K562 (cell line): ENCODE measurements at regions not wholly inside any gene's neighbourhood (a gene's known extent, or its start where the extent isn't known, plus 50 kb on each side); places are given as distances from the start of the nearest gene placed in this dataset.

ENCODE experiments used
- ATAC-seq: fragments of 200-7000 bp; cut with Tn5 transposase; 3 replicates; pipeline ENCODE4 v1.9.1; 2020; ENCODE audit warnings: moderate library complexity
- BruUV-seq: library from RNA; stranded (reverse); fragments of 400-500 nt; replicated peaks from 2 replicates; lab custom pipeline; 2021; lab: Mats Ljungman, UMichigan
- CTCF ChIA-PET: fragments of 300-600 bp; formaldehyde crosslinking; extraction: SDS; loops from one replicate; lab custom pipeline; 2021; ENCODE audit warnings: low intra/inter-chr PET ratio; lab: Yijun Ruan, JAX
- POLR2A ChIA-PET: fragments of 300-600, 350-650 bp; sonication (Branson Sonifier 250); formaldehyde crosslinking; extraction: SDS; loops from one replicate; lab custom pipeline; 2021; ENCODE audit warnings: antibody characterized with exemption, inconsistent platforms; lab: Yijun Ruan, JAX
- DNase-seq, 4 experiments: peaks; one replicate each; pipeline versions ENCODE4 v3.0.0 to v3.0.0-alpha.2; 2011 to 2018; ENCODE audit warnings: low spot score in 3 of 4, mixed read lengths in 3 of 4; ENCODE audit errors: extremely low read depth in 1 of 4
- FAIRE-seq: peaks from 2 replicates; lab custom pipeline; 2011; peaks lifted over from hg19 to GRCh38; lab: Jason Lieb, UNC
- H2AFZ ChIP-seq: 2 replicates; pipeline ENCODE4 v1.6.0; 2011; ENCODE audit warnings: low read depth, low read length, control low read depth, inconsistent platforms
- H3K27ac ChIP-seq: fragments of 200-600 bp; 3 replicates; pipeline ENCODE4 v1.8.0; 2011; ENCODE audit warnings: low read depth, mild to moderate bottlenecking, control low read depth, inconsistent platforms, low read length, moderate library complexity, mixed read lengths; ENCODE audit errors: extremely low read depth
- H3K27me3 ChIP-seq, 2 experiments: fragments of 300-600 bp in 1 of 2; 2 replicates in 1 of 2; 3 replicates in 1 of 2; pipeline versions ENCODE4 v1.6.0 to v1.8.0; 2011; ENCODE audit warnings: inconsistent platforms in 2 of 2, low read length in 2 of 2, mild to moderate bottlenecking in 1 of 2, mixed read lengths in 1 of 2, moderate library complexity in 1 of 2; ENCODE audit not compliant: control insufficient read depth in 2 of 2, insufficient read depth in 2 of 2
- H3K36me3 ChIP-seq: fragments of 300-600 bp; 3 replicates; pipeline ENCODE4 v1.8.0; 2011; ENCODE audit warnings: mild to moderate bottlenecking, low read length, inconsistent platforms; ENCODE audit not compliant: control insufficient read depth, insufficient read depth
- H3K4me1 ChIP-seq, 2 experiments: fragments of 200-600 bp in 1 of 2; replicated peaks in 1 of 2; 2 replicates in 1 of 2; 3 replicates in 1 of 2; pipeline versions ENCODE4 v1.5.1 to v1.8.0; 2011; ENCODE audit warnings: inconsistent platforms in 2 of 2, low read length in 2 of 2, mild to moderate bottlenecking in 1 of 2, mixed read lengths in 1 of 2, moderate library complexity in 1 of 2; ENCODE audit not compliant: control insufficient read depth in 2 of 2, insufficient read depth in 2 of 2
- H3K4me2 ChIP-seq: 2 replicates; pipeline ENCODE4 v1.6.1; 2011; ENCODE audit warnings: low read length, control low read depth, inconsistent platforms, mixed read lengths; ENCODE audit not compliant: insufficient read depth
- H3K4me3 ChIP-seq: fragments of 200-600 bp; sonication (generic), shearing (Covaris generic); 2 replicates; pipeline ENCODE4 v1.5.1; 2016; ENCODE audit warnings: control low read depth, inconsistent platforms
- H3K79me2 ChIP-seq: fragments of 200-600 bp; 3 replicates; pipeline ENCODE4 v1.8.0; 2011; ENCODE audit warnings: low read length, inconsistent platforms; ENCODE audit not compliant: control insufficient read depth, insufficient read depth
- H3K9ac ChIP-seq, 2 experiments: 2 replicates each; pipeline versions ENCODE4 v1.6.0 to v1.6.1; 2011; ENCODE audit warnings: low read depth in 2 of 2, low read length in 2 of 2, control low read depth in 1 of 2, inconsistent platforms in 1 of 2, mild to moderate bottlenecking in 1 of 2, mixed read lengths in 1 of 2; ENCODE audit not compliant: insufficient read depth in 1 of 2
- H3K9me1 ChIP-seq: one replicate; pipeline ENCODE4 v1.6.0; 2011; ENCODE audit warnings: inconsistent platforms, mild to moderate bottlenecking, low read length, moderate library complexity; ENCODE audit not compliant: control insufficient read depth, insufficient read depth
- H3K9me3 ChIP-seq: replicated peaks from 2 replicates; pipeline ENCODE4 v1.5.1; 2011; ENCODE audit warnings: low read depth, low read length, inconsistent platforms; ENCODE audit not compliant: control insufficient read depth, insufficient read depth
- H4K20me1 ChIP-seq: replicated peaks from 2 replicates; pipeline ENCODE4 v1.6.1; 2011; ENCODE audit warnings: low read length, inconsistent platforms, mixed read lengths; ENCODE audit not compliant: control insufficient read depth, insufficient read depth
- ARHGAP35 ChIP-seq: fragments of 450-650 bp; IDR thresholded peaks from 2 replicates; pipeline ENCODE4 v1.6.1; 2018; ENCODE audit not compliant: partially characterized antibody
- NR1H2 ChIP-seq: sonication (generic); formaldehyde crosslinking; IDR thresholded peaks from 2 replicates; pipeline ENCODE4 v1.4.0; 2020; ENCODE audit warnings: mild to moderate bottlenecking, missing genetic modification reagents
- SMAD1 ChIP-seq: fragments of 150-350 bp; IDR thresholded peaks from 2 replicates; pipeline ENCODE4 v1.6.1; 2014; ENCODE audit warnings: low read length, low read depth; ENCODE audit not compliant: partially characterized antibody
- TRIM28 ChIP-seq: fragments of 450-650 bp; IDR thresholded peaks from 2 replicates; pipeline ENCODE4 v1.6.1; 2017
- ZNF507 ChIP-seq: conservative IDR thresholded peaks from 2 replicates; pipeline ENCODE4 v1.6.1; 2017; ENCODE audit warnings: missing genetic modification characterization, missing compliant biosample characterization
- WGBS: fragments of 100-300 bp; shearing (Covaris generic); methylation state at CpG from one replicate; pipeline ENCODE4 v1.1.6; 2016; ENCODE audit warnings: low coverage, mixed read lengths; ENCODE audit not compliant: insufficient coverage; ENCODE audit errors: missing lambda C conversion rate; 5-methylcytosine and 5-hydroxymethylcytosine counted together
- in situ Hi-C: fragments of 300-500 bp; cut with MboI; formaldehyde crosslinking; loops from 4 replicates; pipeline ENCODE4 v1.15.0; 2018; ENCODE audit warnings: inconsistent platforms, mixed read lengths
- intact Hi-C: fragments of 100-400 bp; cut with micrococcal nuclease; formaldehyde crosslinking; loops from 2 replicates; pipeline ENCODE4 v1.14.2; 2022
- TF ChIP-seq, protein P1 (sequence below): sonication (generic); formaldehyde crosslinking; IDR thresholded peaks from 2 replicates; pipeline ENCODE4 v1.8.0; 2022; ENCODE audit warnings: mild to moderate bottlenecking, missing genetic modification reagents
- TF ChIP-seq, protein P2 (sequence below): IDR thresholded peaks from 2 replicates; pipeline ENCODE4 v1.6.1; 2016; ENCODE audit warnings: missing genetic modification characterization, missing compliant biosample characterization
- TF ChIP-seq, protein P3 (sequence below): fragments of 250-450 bp; sonication (Bioruptor Pico); IDR thresholded peaks from 2 replicates; pipeline ENCODE4 v1.8.0; 2022; ENCODE audit warnings: moderate library complexity, mild to moderate bottlenecking, inconsistent platforms

DNA sequence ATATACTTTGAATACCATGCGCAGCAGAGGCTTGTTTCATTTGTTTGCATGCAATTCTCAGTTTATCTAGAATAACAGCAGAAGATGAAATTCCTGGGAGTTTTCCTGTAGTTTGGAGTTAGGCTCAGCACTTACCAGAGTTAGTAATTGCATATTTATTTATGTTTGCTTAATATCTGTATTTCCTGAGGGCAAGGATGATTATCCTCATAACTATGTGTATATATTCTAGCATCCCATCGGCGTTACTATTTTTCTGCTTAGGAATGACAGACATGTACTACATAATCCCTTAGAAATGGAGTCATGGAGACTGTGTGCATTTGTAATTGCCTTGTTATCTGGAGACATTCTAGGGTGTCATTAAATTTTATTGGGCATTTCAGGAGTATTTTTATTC is 1184.8 kb downstream of the DTWD2 start:
- Histone ChIP-seq H3K9ac (no peak overlapping the region), H3K36me3 (no peaks in the 10 kb centered on the region), H3K9me1 (no peaks in the 10 kb centered on the region), H4K20me1 (no peaks in the 10 kb centered on the region), H3K4me1 (no peaks in the 10 kb centered on the region), H3K79me2 (no peaks in the 10 kb centered on the region), H2AFZ (no peak overlapping the region), H3K27ac (no peak overlapping the region), H3K27me3 (no peaks in the 10 kb centered on the region), H3K4me3 (no peak overlapping the region), H3K9me3 (no peaks in the 10 kb centered on the region), H3K4me2 (no peak overlapping the region)
- TF ChIP-seq ZNF507 (tag) = no peak
- TF ChIP-seq ARHGAP35 = no peak
- no peak for TF ChIP-seq SMAD1
- TF ChIP-seq NR1H2 (CRISPR knock-in tag) = no peak
- TF ChIP-seq TRIM28 = no peak
- TF ChIP-seq, protein P1, sequence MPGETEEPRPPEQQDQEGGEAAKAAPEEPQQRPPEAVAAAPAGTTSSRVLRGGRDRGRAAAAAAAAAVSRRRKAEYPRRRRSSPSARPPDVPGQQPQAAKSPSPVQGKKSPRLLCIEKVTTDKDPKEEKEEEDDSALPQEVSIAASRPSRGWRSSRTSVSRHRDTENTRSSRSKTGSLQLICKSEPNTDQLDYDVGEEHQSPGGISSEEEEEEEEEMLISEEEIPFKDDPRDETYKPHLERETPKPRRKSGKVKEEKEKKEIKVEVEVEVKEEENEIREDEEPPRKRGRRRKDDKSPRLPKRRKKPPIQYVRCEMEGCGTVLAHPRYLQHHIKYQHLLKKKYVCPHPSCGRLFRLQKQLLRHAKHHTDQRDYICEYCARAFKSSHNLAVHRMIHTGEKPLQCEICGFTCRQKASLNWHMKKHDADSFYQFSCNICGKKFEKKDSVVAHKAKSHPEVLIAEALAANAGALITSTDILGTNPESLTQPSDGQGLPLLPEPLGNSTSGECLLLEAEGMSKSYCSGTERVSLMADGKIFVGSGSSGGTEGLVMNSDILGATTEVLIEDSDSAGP (CRISPR knock-in tag) = no peak
- TF ChIP-seq, protein P2, sequence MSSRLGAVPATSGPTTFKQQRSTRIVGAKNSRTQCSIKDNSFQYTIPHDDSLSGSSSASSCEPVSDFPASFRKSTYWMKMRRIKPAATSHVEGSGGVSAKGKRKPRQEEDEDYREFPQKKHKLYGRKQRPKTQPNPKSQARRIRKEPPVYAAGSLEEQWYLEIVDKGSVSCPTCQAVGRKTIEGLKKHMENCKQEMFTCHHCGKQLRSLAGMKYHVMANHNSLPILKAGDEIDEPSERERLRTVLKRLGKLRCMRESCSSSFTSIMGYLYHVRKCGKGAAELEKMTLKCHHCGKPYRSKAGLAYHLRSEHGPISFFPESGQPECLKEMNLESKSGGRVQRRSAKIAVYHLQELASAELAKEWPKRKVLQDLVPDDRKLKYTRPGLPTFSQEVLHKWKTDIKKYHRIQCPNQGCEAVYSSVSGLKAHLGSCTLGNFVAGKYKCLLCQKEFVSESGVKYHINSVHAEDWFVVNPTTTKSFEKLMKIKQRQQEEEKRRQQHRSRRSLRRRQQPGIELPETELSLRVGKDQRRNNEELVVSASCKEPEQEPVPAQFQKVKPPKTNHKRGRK (tag) = no peak
- TF ChIP-seq, protein P3, sequence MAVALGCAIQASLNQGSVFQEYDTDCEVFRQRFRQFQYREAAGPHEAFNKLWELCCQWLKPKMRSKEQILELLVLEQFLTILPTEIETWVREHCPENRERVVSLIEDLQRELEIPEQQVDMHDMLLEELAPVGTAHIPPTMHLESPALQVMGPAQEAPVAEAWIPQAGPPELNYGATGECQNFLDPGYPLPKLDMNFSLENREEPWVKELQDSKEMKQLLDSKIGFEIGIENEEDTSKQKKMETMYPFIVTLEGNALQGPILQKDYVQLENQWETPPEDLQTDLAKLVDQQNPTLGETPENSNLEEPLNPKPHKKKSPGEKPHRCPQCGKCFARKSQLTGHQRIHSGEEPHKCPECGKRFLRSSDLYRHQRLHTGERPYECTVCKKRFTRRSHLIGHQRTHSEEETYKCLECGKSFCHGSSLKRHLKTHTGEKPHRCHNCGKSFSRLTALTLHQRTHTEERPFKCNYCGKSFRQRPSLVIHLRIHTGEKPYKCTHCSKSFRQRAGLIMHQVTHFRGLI (CRISPR knock-in tag) = no peak
- WGBS = 7% methylated on average over 3 of the region's 3 CpGs
- no peak for DNase-seq
- no peak for ATAC-seq
- no peak for FAIRE-seq
- intact Hi-C loops = no loop called here
- in situ Hi-C loops = no loop called here
- no TSS peak for BruUV-seq
- ChIA-PET POLR2A (no interaction called here), CTCF (no interaction called here)
